ENCODE measurements at regions not wholly inside any gene's neighbourhood (a gene's known extent, or its start where the extent isn't known, plus 50 kb on each side); places are given as distances from the start of the nearest gene placed in this dataset.

DNA sequence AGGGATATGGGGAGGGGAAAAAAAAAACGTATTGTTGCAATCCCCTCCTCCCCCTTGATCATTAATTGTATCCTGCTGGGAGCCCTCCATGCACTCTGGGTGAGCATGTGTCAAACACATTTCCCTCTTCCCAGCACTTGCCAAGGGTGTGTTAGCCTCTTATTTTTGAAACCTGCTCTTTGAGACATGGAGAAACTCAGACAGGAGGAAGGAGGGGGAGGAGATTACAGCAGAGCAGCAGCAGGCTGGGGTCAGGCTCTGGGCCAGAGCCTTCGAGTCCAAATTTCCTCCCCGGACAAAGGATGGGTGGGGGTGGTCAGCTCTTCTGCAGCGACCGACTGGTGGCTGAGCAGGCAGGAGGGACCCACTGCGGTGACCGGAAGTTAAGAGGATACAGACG lies 64.7 kb downstream of the SOX9 start:
- dilution Hi-C loops (cut with MboI; ENCODE audit: extremely low pct_ligation_motif_present, low sequenced_read_pairs), result no loop called here
- intact Hi-C loops (cut with micrococcal nuclease), result no loop called here
- H3K27me3 ChIP-seq (ENCODE audit: control insufficient read depth in 2 of 2, insufficient read depth in 2 of 2, low read length in 2 of 2), result no peaks in the 10 kb centered on the region
- H3K27ac ChIP-seq (ENCODE audit: insufficient read depth, low read depth, low read length), result no peak overlapping the region
- H3K9ac ChIP-seq (replicated peaks; ENCODE audit: extremely low read depth, insufficient read depth, low read length), result no peak overlapping the region
- no peak for TF ChIP-seq FOS (IDR thresholded peaks at IDR 0.05; ENCODE audit: borderline replicate concordance, insufficient read depth, low read length)
- no peak for TF ChIP-seq JUN (IDR thresholded peaks at IDR 0.05; ENCODE audit: borderline replicate concordance, insufficient read depth, insufficient read length, low read depth)
- TF ChIP-seq, protein P1, sequence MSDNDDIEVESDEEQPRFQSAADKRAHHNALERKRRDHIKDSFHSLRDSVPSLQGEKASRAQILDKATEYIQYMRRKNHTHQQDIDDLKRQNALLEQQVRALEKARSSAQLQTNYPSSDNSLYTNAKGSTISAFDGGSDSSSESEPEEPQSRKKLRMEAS (IDR thresholded peaks at IDR 0.05; ENCODE audit: insufficient read depth, insufficient read length), result no peak
- TF ChIP-seq MYC (IDR thresholded peaks at IDR 0.05; ENCODE audit: low read depth, low read length), result no peak
- no peak for TF ChIP-seq POLR2A (IDR thresholded peaks at IDR 0.05; ENCODE audit: low read depth, low read length)
- TF ChIP-seq, protein P2, sequence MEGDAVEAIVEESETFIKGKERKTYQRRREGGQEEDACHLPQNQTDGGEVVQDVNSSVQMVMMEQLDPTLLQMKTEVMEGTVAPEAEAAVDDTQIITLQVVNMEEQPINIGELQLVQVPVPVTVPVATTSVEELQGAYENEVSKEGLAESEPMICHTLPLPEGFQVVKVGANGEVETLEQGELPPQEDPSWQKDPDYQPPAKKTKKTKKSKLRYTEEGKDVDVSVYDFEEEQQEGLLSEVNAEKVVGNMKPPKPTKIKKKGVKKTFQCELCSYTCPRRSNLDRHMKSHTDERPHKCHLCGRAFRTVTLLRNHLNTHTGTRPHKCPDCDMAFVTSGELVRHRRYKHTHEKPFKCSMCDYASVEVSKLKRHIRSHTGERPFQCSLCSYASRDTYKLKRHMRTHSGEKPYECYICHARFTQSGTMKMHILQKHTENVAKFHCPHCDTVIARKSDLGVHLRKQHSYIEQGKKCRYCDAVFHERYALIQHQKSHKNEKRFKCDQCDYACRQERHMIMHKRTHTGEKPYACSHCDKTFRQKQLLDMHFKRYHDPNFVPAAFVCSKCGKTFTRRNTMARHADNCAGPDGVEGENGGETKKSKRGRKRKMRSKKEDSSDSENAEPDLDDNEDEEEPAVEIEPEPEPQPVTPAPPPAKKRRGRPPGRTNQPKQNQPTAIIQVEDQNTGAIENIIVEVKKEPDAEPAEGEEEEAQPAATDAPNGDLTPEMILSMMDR (IDR thresholded peaks at IDR 0.05; ENCODE audit: extremely low read depth in 1 of 2, insufficient read depth in 1 of 2, low read depth in 1 of 2, low read length in 2 of 2), result no peak
- TF ChIP-seq EZH2 (IDR thresholded peaks at IDR 0.05; ENCODE audit: borderline replicate concordance, low read depth, low read length, severe bottlenecking), result no peak
- TF ChIP-seq GATA2 (IDR thresholded peaks at IDR 0.05; ENCODE audit: insufficient read depth, insufficient read length, low read depth, low read length), result no peak
- TF ChIP-seq POLR2AphosphoS5 (IDR thresholded peaks at IDR 0.05; ENCODE audit: insufficient read depth, low read depth, low read length), result no peak
- peaks cover 4% of the 10 kb centered on the region for H3K9me3 ChIP-seq (replicated peaks; ENCODE audit: control insufficient read depth, insufficient read depth, low read length)
- POLR2A ChIA-PET, result no interaction called here
- no peak overlapping the region for H2AFZ ChIP-seq (ENCODE audit: low read depth, low read length)
- no peaks in the 10 kb centered on the region for H3K79me2 ChIP-seq (ENCODE audit: control insufficient read depth, insufficient read depth, low read length)
- CTCF ChIA-PET, result no interaction called here
- no peaks in the 10 kb centered on the region for H4K20me1 ChIP-seq (replicated peaks; ENCODE audit: control insufficient read depth, extremely low read depth, insufficient read depth, low read length)
- H3K4me1 ChIP-seq (ENCODE audit: control insufficient read depth, extremely low read depth, insufficient read depth, low read length), result no peaks in the 10 kb centered on the region
- FAIRE-seq, result no peak
- H3K4me3 ChIP-seq (replicated peaks in 1 of 3; ENCODE audit: insufficient read depth in 1 of 3, low read depth in 1 of 3, low read length in 3 of 3), result no peak overlapping the region
- DNase-seq (ENCODE audit: low read depth, low spot score), result no peak
- no peak overlapping the region for H3K4me2 ChIP-seq (ENCODE audit: insufficient read depth, low read length)
- H3K36me3 ChIP-seq (ENCODE audit: control insufficient read depth in 2 of 2, extremely low read depth in 1 of 2, insufficient read depth in 2 of 2, low read length in 2 of 2), result no peaks in the 10 kb centered on the region
- BruUV-seq (replicated peaks), result no TSS peak
- no peaks in the 10 kb centered on the region for H3K9me1 ChIP-seq (replicated peaks; ENCODE audit: control insufficient read depth, extremely low read depth, insufficient read depth, low read length)
